HG02763 (cell line): ENCODE measurements at regions not wholly inside any gene's neighbourhood (a gene's known extent, or its start where the extent isn't known, plus 50 kb on each side); places are given as distances from the start of the nearest gene placed in this dataset.

Experiments used
- ATAC-seq: cut with Tn5 transposase; IDR thresholded peaks from one replicate; pipeline ENCODE4 v1.9.1; 2021; ENCODE audit warnings: mild to moderate bottlenecking, moderate library complexity; ENCODE audit not compliant: unreplicated experiment

GRCh38 chr3:193844472-193844871 is 251.5 kb downstream of the OPA1 start:
- no peak for ATAC-seq

- ATAC-seq = no peak
Observed at GRCh38 chr3:193845144-193845543, 252.1 kb downstream of the OPA1 start.

DNA sequence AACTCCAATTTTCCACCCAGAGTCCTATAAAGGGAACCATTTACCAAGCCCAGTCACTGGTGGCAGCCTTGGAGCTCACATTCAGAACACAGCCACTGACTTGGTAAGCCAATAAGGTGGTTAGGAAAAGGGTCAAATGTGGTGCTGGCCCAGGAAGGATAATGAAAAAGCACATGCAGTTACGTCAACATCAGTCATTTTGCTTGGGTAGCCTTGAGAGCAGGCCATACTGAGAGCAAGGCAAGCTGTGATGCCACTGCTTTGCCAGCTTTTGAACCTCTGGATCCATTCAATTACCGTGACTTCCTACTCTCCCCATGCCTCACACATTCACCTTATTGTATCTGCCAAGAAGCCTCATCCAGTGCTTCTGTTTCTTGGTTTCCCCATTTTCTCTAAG is 253.6 kb downstream of the OPA1 start:
- ATAC-seq = no peak

- no peak for ATAC-seq
Observed at GRCh38 chr3:193847402-193847801, 254.4 kb downstream of the OPA1 start.

DNA sequence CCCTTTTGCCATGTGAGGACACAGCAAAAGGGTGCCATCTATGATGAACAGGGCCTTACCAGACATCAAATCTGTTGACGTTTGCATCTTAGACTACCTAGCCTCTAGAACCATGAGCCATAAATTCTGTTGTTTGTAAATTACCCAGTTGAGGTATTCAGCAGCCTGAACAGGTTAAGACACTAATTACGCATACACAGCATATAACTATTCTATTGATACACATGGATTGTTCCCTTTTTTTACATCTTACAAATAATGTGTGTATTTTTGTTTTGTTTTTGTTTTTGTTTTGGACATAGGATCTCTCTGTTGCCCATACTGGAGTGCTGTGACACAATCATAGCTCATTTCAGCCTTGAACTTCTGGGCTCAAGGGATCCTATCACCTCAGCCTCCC is 255.5 kb downstream of the OPA1 start:
- ATAC-seq = no peak

DNA sequence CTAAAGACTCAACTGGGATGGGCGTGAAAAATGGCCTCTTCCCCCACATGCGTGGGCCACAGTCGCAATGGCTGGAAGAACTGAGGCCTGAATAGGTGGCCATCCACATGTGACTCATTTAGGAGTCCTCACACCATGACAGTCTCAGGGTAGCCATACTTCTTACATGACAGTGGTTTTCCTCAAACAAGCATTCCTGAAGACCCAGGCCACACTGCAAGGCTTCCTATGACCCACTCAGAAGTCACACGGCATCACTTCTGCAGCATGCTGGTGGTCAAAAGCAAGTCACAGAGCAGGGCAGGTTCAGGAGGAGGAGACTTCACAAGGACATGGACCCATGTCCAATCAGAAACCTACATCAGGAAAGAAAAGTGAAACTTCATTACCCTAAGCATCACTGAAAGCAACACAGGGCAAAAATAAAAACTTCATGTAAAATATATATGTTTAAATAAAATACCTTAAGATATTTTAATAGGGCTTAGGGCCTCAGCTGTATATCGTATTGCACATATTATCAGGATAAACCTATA is 257.1 kb downstream of the OPA1 start:
- ATAC-seq = no peak

- ATAC-seq = no peak
Observed at GRCh38 chr3:193851428-193851847, 258.4 kb downstream of the OPA1 start.

DNA sequence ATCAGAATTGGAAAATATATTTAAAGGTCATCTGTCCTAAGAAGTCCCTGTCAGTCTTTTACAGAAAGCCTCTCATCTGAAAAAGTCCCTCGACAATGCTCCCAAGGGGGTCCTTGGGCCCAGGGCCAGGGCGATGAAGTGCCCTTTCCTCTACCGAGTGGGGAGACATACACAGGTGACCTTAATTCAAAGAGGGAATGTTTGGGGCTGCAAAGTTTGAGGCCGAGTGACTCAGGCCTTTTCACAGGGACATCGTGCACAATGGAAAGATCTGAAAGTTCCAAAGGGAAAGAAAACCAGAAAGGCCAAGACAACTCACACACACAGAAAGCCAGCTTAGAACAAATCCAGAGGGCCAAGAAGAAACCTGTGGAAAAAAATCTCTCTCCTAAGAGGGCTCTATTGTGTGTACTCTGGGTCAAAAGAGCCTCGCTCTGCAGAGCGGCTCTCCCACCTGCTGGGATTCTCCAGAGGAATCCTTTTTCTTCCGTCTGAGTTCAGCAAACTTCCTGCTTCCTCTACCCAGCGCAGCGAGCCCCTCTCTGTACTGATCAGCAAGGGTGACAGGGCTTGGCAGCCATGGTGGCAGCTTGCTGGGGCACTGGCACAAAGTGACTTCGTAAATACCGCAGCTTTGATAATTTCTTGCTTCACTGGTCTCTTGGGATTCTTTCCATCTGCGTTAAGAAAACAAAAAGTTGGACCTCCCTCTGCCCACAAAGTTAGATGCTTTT is 259.1 kb downstream of the OPA1 start:
- ATAC-seq = no peak

DNA sequence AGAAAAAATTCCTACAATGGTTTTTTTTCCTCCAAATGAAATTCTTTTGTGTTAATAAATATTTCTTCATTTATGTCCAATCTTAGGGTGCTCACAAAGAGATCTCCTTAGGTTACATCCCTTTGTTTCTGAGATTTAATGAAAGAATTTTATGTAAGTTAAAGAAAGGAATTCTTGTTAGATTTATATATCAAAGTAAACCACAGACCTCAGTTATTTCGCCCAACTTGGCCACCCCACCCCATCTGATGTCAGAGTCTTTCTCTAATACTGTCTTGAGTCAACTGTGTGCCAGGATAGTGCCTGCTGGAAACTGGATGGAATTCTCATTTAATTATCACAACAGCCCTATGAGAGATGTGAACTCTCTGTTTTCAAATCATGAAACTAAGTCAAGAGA is 259.9 kb downstream of the OPA1 start:
- ATAC-seq = no peak

- ATAC-seq = no peak
Observed at GRCh38 chr3:193853511-193854219, 260.7 kb downstream of the OPA1 start.

DNA sequence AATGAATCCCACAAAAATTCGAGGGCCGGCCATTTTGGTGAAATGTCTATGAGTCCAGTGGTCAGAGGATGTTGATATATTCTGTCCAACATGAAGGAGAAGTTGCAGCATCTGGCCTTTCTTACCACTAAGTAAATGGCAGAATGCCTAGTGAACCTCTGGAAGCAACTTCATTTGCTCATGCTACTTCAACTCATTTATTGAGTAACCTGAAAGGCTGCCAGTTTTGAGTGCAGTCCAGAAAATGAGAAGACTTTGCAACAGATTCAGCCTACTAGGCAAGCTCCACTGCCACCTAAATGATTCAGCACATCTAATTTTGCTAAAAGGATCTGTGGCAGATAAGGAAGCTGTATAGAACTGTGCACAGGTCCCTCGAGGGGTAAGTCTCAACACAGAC is 265.0 kb downstream of the OPA1 start:
- ATAC-seq = no peak

GRCh38 chr3:193859195-193859594 is 266.2 kb downstream of the OPA1 start:
- ATAC-seq = no peak

DNA sequence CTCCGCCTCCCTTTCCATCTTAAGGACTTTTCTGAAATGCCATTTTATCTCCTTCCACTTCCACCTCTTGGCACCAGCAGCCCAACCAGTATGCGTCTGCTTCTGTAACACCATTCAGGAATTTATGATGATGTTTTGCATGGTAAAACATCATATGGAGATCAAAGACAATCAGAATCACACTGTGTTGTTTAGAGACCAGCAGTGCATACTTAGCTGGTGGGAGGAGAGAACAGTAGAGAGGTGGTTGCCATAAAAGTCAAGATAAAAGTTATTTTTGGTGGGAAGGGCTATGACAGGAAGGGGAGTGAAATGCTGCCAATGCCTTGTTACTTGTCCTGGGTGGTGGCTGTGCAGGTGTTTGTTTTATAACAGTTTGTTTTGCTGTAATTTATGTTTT is 268.0 kb downstream of the OPA1 start:
- no peak for ATAC-seq

GRCh38 chr3:193862843-193863242 is 269.8 kb downstream of the OPA1 start:
- ATAC-seq = no peak

DNA sequence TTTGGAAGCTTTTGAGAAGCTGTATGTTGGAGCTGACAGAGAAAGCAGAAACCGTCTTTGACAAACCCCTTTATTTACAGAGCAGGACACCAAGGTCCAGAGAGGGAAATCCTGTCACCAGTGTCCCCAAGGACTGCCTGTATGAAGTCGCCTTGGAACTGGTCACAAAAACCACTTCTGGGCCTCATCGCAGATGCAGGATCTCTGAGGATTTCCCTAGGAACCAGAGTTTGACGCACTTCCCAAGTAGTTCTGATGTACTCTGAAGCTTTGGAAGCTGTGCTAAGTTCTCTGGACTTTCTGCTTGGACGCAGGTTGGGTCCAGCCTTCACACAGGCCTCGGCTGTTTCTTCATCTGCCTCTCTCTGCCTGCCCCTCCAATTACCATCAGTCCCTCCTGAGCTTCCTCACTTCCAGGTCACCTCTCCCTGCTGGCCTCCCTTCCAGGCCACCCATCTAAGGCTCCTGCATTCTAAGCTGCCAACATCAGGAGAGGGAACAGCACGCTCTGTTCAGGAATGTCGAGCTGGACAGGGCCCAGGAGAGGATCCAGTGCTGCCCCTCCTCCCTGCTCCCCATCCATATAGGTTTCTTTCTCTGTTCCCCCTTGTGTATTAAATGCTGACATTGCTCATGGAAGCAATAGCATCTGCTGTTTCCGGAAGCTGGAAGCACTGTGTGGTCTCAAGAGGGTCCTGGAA is 270.8 kb downstream of the OPA1 start:
- ATAC-seq = no peak

DNA sequence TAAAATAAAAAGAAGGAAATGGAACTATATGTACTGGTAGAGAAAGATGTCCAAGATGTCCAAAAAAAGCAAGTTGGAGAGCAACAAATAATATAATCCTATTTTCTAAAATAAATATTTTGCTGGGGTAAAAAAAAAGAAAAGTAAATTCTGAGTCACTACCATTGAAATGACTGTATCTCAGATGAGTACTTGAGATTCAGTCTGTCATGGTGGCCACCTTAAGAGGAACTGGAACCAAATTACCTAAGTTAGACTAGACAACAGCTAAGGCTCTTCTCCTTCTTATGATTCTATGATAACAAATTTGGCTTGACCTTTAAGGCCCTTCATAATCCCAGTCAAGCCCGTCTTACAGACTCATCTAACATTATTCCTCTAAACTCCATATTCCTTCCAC is 270.6 kb upstream of the HES1 start:
- peak; percentile 78 for ATAC-seq

- ATAC-seq = no peak
Observed at GRCh38 chr3:193865896-193866480, 270.0 kb upstream of the HES1 start.

GRCh38 chr3:193868590-193868989 is 267.4 kb upstream of the HES1 start:
- ATAC-seq = no peak

DNA sequence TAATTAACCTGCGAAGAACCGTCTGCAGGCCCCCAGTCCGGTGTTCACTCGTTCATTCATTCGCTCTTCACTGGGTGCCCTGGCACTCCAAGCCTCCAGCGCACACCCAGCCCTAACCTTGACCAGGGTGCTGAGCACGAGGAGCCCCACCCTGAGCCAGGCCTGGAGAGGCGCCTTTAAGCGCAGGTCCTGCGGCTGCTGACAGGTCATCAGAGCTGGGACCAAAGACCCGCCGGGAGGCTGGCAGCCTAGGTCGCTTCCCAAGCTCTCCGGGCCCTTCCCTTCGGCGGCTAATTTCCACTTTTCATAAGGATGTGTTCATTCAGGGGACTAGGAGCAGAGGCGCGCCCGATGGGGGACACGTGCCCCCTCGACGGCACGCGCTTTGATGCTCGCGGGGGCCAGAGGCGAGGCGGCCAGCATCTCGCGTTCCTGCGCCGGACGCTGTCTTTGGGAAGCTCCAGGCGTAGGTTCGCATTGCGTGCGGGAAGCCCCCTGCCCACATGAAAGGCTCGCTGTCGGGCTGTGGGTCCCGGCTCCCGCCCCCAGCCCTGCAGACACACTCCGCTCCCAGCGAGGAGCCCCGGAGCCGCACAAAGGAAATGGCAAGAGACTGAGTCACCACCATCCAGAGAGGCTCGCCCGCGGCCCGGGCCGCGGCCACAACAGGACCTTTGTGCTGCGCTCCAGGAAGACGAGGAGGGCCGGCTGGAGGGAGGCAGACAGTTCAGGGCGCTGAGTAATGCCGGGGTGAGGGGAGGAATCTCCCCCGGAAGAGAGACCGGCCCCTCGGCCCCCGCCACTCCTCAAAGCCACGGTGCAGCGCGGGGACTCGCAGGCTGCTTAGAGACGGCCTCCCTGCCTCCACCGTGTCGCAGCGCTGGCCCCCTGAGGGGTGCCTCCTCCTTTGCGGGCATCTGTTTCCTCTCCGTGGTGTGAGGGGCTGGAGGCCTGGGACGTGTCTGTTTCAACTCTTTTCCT is 266.4 kb upstream of the HES1 start:
- ATAC-seq = no peak
